Memory B cell (primary cell): ENCODE measurements at regions not wholly inside any gene's neighbourhood (a gene's known extent, or its start where the extent isn't known, plus 50 kb on each side); places are given as distances from the start of the nearest gene placed in this dataset.
"Not testable (repeated sequence)": the region's sequence is repeated elsewhere in the genome, so short reads cannot be mapped to it uniquely, and the experiment has no call there.

Experiments
- ATAC-seq: fragments of 150-1000 bp; cut with Tn5 transposase; 2 replicates; pipeline ENCODE4 v1.10.0; 2021; ENCODE audit warnings: low read depth, mild to moderate bottlenecking, moderate library complexity
- DNase-seq, 2 donors: peaks; one replicate each; pipeline ENCODE4 v3.0.0; 2022; ENCODE audit warnings: low spot score in 2 of 2
- H3K27ac Mint-ChIP-seq: one replicate; pipeline ENCODE4 v1.8.0; 2022; ENCODE audit warnings: mild to moderate bottlenecking, moderate library complexity, mixed read lengths
- H3K27me3 Mint-ChIP-seq: one replicate; pipeline ENCODE4 v1.8.0; 2022; ENCODE audit warnings: mixed read lengths
- H3K36me3 Mint-ChIP-seq: one replicate; pipeline ENCODE4 v1.8.0; 2022; ENCODE audit warnings: mild to moderate bottlenecking, mixed read lengths
- H3K4me1 Mint-ChIP-seq: one replicate; pipeline ENCODE4 v1.8.0; 2022; ENCODE audit warnings: mixed read lengths
- H3K4me3 Mint-ChIP-seq: one replicate; pipeline ENCODE4 v1.8.0; 2022; ENCODE audit warnings: mild to moderate bottlenecking, moderate library complexity, mixed read lengths
- H3K9me3 Mint-ChIP-seq: one replicate; pipeline ENCODE4 v1.8.0; 2022; ENCODE audit warnings: mixed read lengths

DNA sequence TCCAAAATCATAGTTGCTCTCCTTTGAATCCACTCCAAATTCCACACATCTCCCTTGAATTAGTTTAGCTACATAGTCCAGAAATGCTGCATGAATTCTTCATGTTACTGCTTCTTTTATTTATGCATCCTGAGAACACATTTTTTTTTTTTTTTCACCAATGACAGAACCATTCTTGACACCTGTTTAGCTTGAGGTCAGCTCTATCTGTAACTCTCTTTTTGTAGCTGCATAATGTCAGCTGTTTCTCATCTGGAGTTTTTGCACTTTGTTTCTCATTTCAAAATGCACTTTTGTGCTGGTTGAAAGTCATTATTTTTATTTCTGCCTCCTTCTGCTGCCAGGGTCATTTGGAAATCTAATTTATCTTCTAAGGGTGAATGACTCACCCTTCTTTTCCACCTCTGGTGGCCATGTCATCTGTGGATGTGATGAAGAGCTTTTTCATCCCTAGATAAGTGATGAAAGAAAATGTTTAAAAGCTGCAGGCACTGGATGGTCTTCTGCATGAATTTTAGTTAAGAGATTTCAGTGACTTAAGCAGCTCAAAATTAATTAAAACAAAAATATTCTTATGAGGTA lies 93.7 kb downstream of the JRKL start:
- Mint-ChIP-seq H3K9me3 (no peaks in the 10 kb centered on the region), H3K36me3 (no peaks in the 10 kb centered on the region), H3K27me3 (peaks cover 8% of the 10 kb centered on the region), H3K4me3 (no peak overlapping the region), H3K27ac (no peak overlapping the region), H3K4me1 (no peaks in the 10 kb centered on the region)
- ATAC-seq (no peak), DNase-seq (no peak)

- no peaks in the 10 kb centered on the region for H3K36me3 Mint-ChIP-seq
- peaks cover 8% of the 10 kb centered on the region for H3K27me3 Mint-ChIP-seq
- DNase-seq: no peak
- H3K4me1 Mint-ChIP-seq: no peaks in the 10 kb centered on the region
- H3K9me3 Mint-ChIP-seq: no peaks in the 10 kb centered on the region
- no peak for ATAC-seq
- no peak overlapping the region for H3K27ac Mint-ChIP-seq
- H3K4me3 Mint-ChIP-seq: no peak overlapping the region
Observed at GRCh38 chr11:96484361-96484760, 94.5 kb downstream of the JRKL start.

GRCh38 chr11:96486890-96487611 lies 97.2 kb downstream of the JRKL start:
- Mint-ChIP-seq H3K27ac (no peak overlapping the region), H3K27me3 (peaks cover 8% of the 10 kb centered on the region), H3K36me3 (no peaks in the 10 kb centered on the region), H3K9me3 (peaks cover 2% of the 10 kb centered on the region), H3K4me3 (no peak overlapping the region), H3K4me1 (no peaks in the 10 kb centered on the region)
- no peak for ATAC-seq
- DNase-seq: no peak

GRCh38 chr11:96488911-96489310 lies 99.1 kb downstream of the JRKL start:
- not testable (repeated sequence) for H3K9me3 Mint-ChIP-seq, H3K27ac Mint-ChIP-seq, H3K36me3 Mint-ChIP-seq, H3K27me3 Mint-ChIP-seq, H3K4me1 Mint-ChIP-seq, H3K4me3 Mint-ChIP-seq, ATAC-seq, DNase-seq

- H3K4me1 Mint-ChIP-seq: no peaks in the 10 kb centered on the region
- peaks cover 4% of the 10 kb centered on the region for H3K27me3 Mint-ChIP-seq
- peaks cover 2% of the 10 kb centered on the region for H3K9me3 Mint-ChIP-seq
- no peak for DNase-seq
- H3K27ac Mint-ChIP-seq: no peak overlapping the region
- ATAC-seq: no peak
- no peaks in the 10 kb centered on the region for H3K36me3 Mint-ChIP-seq
- H3K4me3 Mint-ChIP-seq: no peak overlapping the region
Observed at GRCh38 chr11:96500440-96500839, 110.6 kb downstream of the JRKL start.

DNA sequence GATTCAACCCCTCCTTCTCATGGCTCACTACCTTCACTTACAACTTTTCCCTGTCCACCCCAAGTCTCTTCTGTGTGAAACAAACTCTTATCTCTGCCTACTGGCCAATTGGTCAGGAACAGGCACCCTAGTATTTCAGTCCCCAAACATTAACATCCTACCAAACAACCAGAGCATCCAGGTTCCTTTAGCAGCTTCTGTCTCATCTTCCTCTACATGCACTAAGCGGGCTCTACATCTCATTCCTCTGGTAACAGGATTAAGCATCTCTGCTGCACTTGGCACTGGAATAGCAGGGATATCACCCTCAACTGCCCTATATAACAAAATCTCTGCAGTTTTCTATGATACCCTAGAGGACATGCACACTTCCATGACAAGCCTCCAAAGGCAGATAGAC lies 116.2 kb downstream of the JRKL start:
- no peak overlapping the region for H3K27ac Mint-ChIP-seq
- no peak for ATAC-seq
- H3K4me3 Mint-ChIP-seq: no peak overlapping the region
- H3K4me1 Mint-ChIP-seq: no peaks in the 10 kb centered on the region
- no peaks in the 10 kb centered on the region for H3K27me3 Mint-ChIP-seq
- DNase-seq: no peak
- H3K9me3 Mint-ChIP-seq: no peaks in the 10 kb centered on the region
- no peaks in the 10 kb centered on the region for H3K36me3 Mint-ChIP-seq

- Mint-ChIP-seq H3K4me3 (no peak overlapping the region), H3K4me1 (no peaks in the 10 kb centered on the region), H3K27me3 (no peaks in the 10 kb centered on the region), H3K9me3 (no peaks in the 10 kb centered on the region), H3K27ac (no peak overlapping the region), H3K36me3 (no peaks in the 10 kb centered on the region)
- DNase-seq: no peak
- no peak for ATAC-seq
Observed at GRCh38 chr11:96506953-96507354, 117.1 kb downstream of the JRKL start.

- no peaks in the 10 kb centered on the region for H3K27me3 Mint-ChIP-seq
- H3K9me3 Mint-ChIP-seq: no peaks in the 10 kb centered on the region
- no peaks in the 10 kb centered on the region for H3K4me1 Mint-ChIP-seq
- no peak overlapping the region for H3K27ac Mint-ChIP-seq
- H3K4me3 Mint-ChIP-seq: no peak overlapping the region
- no peak for ATAC-seq
- DNase-seq: no peak
- no peaks in the 10 kb centered on the region for H3K36me3 Mint-ChIP-seq
Observed at GRCh38 chr11:96508861-96509260, 119.0 kb downstream of the JRKL start.

- Mint-ChIP-seq H3K4me3 (no peak overlapping the region), H3K36me3 (no peaks in the 10 kb centered on the region), H3K9me3 (peaks cover 1% of the 10 kb centered on the region), H3K27me3 (peaks cover 6% of the 10 kb centered on the region), H3K27ac (no peak overlapping the region), H3K4me1 (no peaks in the 10 kb centered on the region)
- no peak for DNase-seq
- no peak for ATAC-seq
Observed at GRCh38 chr11:96520939-96521338, 131.1 kb downstream of the JRKL start.

DNA sequence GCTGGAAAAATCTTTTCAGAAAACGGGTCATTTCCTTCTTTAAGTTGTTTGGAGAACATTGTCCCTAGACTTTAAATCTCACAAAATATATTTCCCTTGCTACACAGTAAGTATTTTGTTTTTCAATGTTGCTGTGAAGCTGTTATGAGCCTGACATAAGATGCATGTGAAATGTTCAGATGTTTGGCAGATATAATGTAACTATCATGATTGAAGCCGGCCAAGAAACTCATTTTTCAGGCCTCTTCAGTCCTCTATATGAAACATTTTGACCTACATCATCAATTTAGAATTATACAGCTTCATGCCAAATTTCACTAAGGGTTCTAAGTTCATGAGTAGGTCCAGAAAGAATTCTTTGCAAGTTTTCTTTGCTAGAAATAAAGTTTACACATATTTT lies 133.8 kb downstream of the JRKL start:
- Mint-ChIP-seq H3K4me1 (no peaks in the 10 kb centered on the region), H3K27me3 (peaks cover 7% of the 10 kb centered on the region), H3K27ac (no peak overlapping the region), H3K4me3 (no peak overlapping the region), H3K9me3 (peaks cover 7% of the 10 kb centered on the region), H3K36me3 (no peaks in the 10 kb centered on the region)
- ATAC-seq (no peak), DNase-seq (no peak)

DNA sequence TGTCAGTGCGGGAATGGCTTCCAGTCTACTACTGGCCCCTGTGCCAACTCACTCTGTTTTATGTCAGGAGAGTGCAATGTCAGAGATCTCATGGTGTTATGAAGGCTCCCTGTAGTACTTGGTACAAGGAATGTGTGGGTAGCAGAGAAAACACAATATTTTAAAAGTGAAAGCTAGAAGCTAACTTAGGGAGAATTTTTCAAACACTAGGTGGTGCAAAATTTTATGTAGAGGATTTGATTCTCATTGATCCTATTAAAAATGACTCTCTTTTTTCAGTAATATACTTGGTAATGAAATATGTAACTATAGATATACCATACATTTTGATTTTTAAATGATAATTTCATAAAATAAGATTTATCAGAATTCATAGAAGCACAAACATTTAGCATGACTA lies 134.7 kb downstream of the JRKL start:
- DNase-seq (no peak), ATAC-seq (no peak)
- H3K4me3 Mint-ChIP-seq: no peak overlapping the region
- H3K27me3 Mint-ChIP-seq: peaks cover 8% of the 10 kb centered on the region
- no peaks in the 10 kb centered on the region for H3K4me1 Mint-ChIP-seq
- H3K9me3 Mint-ChIP-seq: peaks cover 11% of the 10 kb centered on the region
- no peak overlapping the region for H3K27ac Mint-ChIP-seq
- H3K36me3 Mint-ChIP-seq: no peaks in the 10 kb centered on the region

- H3K9me3 Mint-ChIP-seq: peaks cover 14% of the 10 kb centered on the region
- H3K36me3 Mint-ChIP-seq: no peaks in the 10 kb centered on the region
- H3K4me3 Mint-ChIP-seq: no peak overlapping the region
- no peaks in the 10 kb centered on the region for H3K4me1 Mint-ChIP-seq
- DNase-seq: no peak
- H3K27ac Mint-ChIP-seq: no peak overlapping the region
- ATAC-seq: no peak
- peaks cover 3% of the 10 kb centered on the region for H3K27me3 Mint-ChIP-seq
Observed at GRCh38 chr11:96530473-96530872, 140.7 kb downstream of the JRKL start.

- Mint-ChIP-seq H3K4me3 (no peak overlapping the region), H3K4me1 (no peaks in the 10 kb centered on the region), H3K27me3 (no peaks in the 10 kb centered on the region), H3K36me3 (no peaks in the 10 kb centered on the region), H3K9me3 (peaks cover 3% of the 10 kb centered on the region), H3K27ac (no peak overlapping the region)
- ATAC-seq: no peak
- no peak for DNase-seq
Observed at GRCh38 chr11:96538104-96538503, 148.3 kb downstream of the JRKL start.

DNA sequence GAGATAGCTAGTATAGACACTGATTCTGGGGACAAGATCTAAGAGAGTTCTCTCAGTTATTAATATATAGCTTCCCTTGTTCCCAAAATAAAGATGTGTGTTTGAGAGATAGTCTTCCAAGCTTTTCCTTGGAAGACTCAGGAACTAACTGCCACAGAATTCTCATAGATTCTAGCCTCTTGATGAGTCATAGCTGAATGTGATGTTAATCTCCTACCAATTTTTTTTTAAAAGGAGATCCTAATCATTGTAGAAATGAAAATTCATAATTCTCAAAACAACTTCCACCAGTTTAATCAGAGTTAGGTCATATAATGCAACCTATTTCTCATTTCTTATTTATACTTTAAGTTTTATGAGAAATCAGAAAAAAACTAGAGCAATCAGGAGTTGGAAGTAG lies 148.8 kb downstream of the JRKL start:
- no peaks in the 10 kb centered on the region for H3K9me3 Mint-ChIP-seq
- ATAC-seq: no peak
- no peak for DNase-seq
- no peak overlapping the region for H3K4me3 Mint-ChIP-seq
- H3K36me3 Mint-ChIP-seq: no peaks in the 10 kb centered on the region
- H3K27me3 Mint-ChIP-seq: no peaks in the 10 kb centered on the region
- no peak overlapping the region for H3K27ac Mint-ChIP-seq
- H3K4me1 Mint-ChIP-seq: no peaks in the 10 kb centered on the region

DNA sequence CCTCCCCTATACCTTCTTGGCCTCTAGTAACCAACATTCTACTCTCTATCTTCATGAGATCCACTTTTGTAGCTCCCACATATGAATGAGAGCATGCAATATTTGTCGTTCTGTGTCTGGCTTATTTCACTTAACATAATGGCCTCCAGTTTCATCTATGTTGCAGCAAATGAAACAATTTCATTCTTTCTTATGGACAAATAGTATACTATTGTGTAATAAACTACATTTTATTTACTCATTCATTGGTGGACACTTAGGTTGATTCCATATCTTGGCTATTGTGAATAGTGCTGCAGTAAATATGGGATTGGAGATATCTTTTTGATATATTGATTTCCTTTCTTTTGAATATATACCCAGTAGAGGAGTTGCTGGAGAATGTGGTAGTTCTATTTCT lies 151.1 kb downstream of the JRKL start:
- no peak for ATAC-seq
- DNase-seq: no peak
- no peak overlapping the region for H3K27ac Mint-ChIP-seq
- no peaks in the 10 kb centered on the region for H3K36me3 Mint-ChIP-seq
- no peaks in the 10 kb centered on the region for H3K27me3 Mint-ChIP-seq
- no peaks in the 10 kb centered on the region for H3K9me3 Mint-ChIP-seq
- H3K4me3 Mint-ChIP-seq: no peak overlapping the region
- no peaks in the 10 kb centered on the region for H3K4me1 Mint-ChIP-seq
